OCI-LY7 (cell line): ENCODE measurements at regions not wholly inside any gene's neighbourhood (a gene's known extent, or its start where the extent isn't known, plus 50 kb on each side); places are given as distances from the start of the nearest gene placed in this dataset.

Source experiments
- BruUV-seq: library from RNA; stranded (reverse); fragments of 400-500 nt; replicated peaks from 2 replicates; lab custom pipeline; 2021; lab: Mats Ljungman, UMichigan
- CTCF ChIA-PET: fragments of 300-600 bp; sonication (Branson Sonifier 250); formaldehyde crosslinking; loops from one replicate; lab custom pipeline; 2022; ENCODE audit warnings: antibody characterized with exemption; ENCODE audit not compliant: unreplicated experiment; lab: Charles Lee
- POLR2A ChIA-PET: fragments of 300-600 bp; sonication (Branson Sonifier 250); formaldehyde crosslinking; loops from one replicate; lab custom pipeline; 2022; ENCODE audit warnings: antibody characterized with exemption; lab: Charles Lee
- DNase-seq: peaks from one replicate; pipeline ENCODE4 v3.0.0-alpha.2; 2015; ENCODE audit warnings: low spot score
- H2AFZ ChIP-seq: fragments of 200-600 bp; sonication (generic), shearing (Covaris generic); 2 replicates; pipeline ENCODE4 v1.6.1; 2014; ENCODE audit warnings: mild to moderate bottlenecking, antibody characterized with exemption, low read length, moderate library complexity
- H3K27ac ChIP-seq: fragments of 200-600 bp; sonication (generic); 2 replicates; pipeline ENCODE4 v1.5.1; 2014; ENCODE audit warnings: mixed run types, low read depth, mild to moderate bottlenecking, moderate library complexity, low read length, inconsistent platforms; ENCODE audit not compliant: poor library complexity, severe bottlenecking
- H3K36me3 ChIP-seq: fragments of 200-600 bp; sonication (generic); 2 replicates; pipeline ENCODE4 v1.6.1; 2014; ENCODE audit warnings: mild to moderate bottlenecking, antibody characterized with exemption, low read length, moderate library complexity, mixed read lengths; ENCODE audit not compliant: insufficient read depth
- H3K4me1 ChIP-seq: fragments of 200-600 bp; sonication (generic); 2 replicates; pipeline ENCODE4 v1.5.1; 2014; ENCODE audit warnings: mild to moderate bottlenecking, low read length; ENCODE audit not compliant: insufficient read depth, poor library complexity, severe bottlenecking
- H3K4me2 ChIP-seq: fragments of 200-600 bp; sonication (generic); 2 replicates; pipeline ENCODE4 v1.6.1; 2014; ENCODE audit warnings: mild to moderate bottlenecking, low read length
- H3K4me3 ChIP-seq: fragments of 200-600 bp; sonication (generic); 2 replicates; pipeline ENCODE4 v1.5.1; 2014; ENCODE audit warnings: mild to moderate bottlenecking, low read depth, low read length; ENCODE audit not compliant: poor library complexity, severe bottlenecking
- H3K79me2 ChIP-seq: fragments of 200-600 bp; sonication (generic); 2 replicates; pipeline ENCODE4 v1.6.1; 2016; ENCODE audit warnings: low read depth, mild to moderate bottlenecking, low read length, moderate library complexity, mixed read lengths; ENCODE audit not compliant: insufficient read depth
- H3K9me2 ChIP-seq: fragments of 200-600 bp; sonication (generic); 2 replicates; pipeline ENCODE4 v1.6.1; 2016; ENCODE audit warnings: mild to moderate bottlenecking, low read length, mixed read lengths; ENCODE audit not compliant: insufficient read depth
- H3K9me3 ChIP-seq: fragments of 200-600 bp; sonication (generic); 2 replicates; pipeline ENCODE4 v1.6.1; 2014; ENCODE audit warnings: mild to moderate bottlenecking, mixed run types, low read length, mixed read lengths
- H4K20me1 ChIP-seq: fragments of 200-600 bp; sonication (generic); 2 replicates; pipeline ENCODE4 v1.6.1; 2014; ENCODE audit warnings: mild to moderate bottlenecking, antibody characterized with exemption, low read length, moderate library complexity, mixed read lengths; ENCODE audit not compliant: insufficient read depth
- CTCF ChIP-seq: fragments of 200-600 bp; sonication (generic); conservative IDR thresholded peaks from 2 replicates; pipeline ENCODE4 v1.5.1; 2014; ENCODE audit warnings: mild to moderate bottlenecking, antibody characterized with exemption, low read length, moderate library complexity, mixed read lengths
- EZH2phosphoT487 ChIP-seq: fragments of 200-600 bp; sonication (generic); IDR thresholded peaks from 2 replicates; pipeline ENCODE4 v1.6.1; 2018; ENCODE audit warnings: low read depth, borderline replicate concordance, mild to moderate bottlenecking, mixed run types, antibody characterized with exemption, low read length, moderate library complexity, mixed read lengths
- intact Hi-C: fragments of 100-400 bp; cut with micrococcal nuclease; formaldehyde crosslinking; loops from one replicate; pipeline ENCODE4 v1.10.0; 2022; ENCODE audit not compliant: unreplicated experiment

DNA sequence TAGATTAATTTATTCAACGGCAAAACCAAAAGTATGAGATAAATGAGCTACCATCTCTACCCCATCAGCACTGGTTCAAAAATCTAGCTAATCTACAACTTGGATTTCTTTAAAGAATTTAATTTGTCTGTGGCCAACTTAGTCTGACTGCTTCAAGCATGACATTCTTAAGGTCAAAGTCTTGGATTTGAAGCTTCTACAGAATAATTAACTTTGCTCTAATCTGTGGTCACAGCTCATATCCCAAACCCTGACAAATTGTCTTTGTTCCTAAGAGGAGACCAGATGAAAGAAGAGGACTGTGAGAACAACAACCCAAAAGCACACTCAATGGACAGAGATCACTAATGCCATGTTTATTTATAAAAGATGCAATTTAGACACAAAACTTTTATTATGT lies 166.9 kb upstream of the EPHA7 start:
- H3K9me2 ChIP-seq = no peaks in the 10 kb centered on the region
- intact Hi-C loops = no loop called here
- ChIA-PET CTCF (no interaction called here), POLR2A (no interaction called here)
- no peak overlapping the region for H3K4me3 ChIP-seq
- H3K27ac ChIP-seq = no peak overlapping the region
- no TSS peak for BruUV-seq
- no peak for TF ChIP-seq CTCF
- no peak for TF ChIP-seq EZH2phosphoT487
- no peak overlapping the region for H2AFZ ChIP-seq
- H3K9me3 ChIP-seq = no peaks in the 10 kb centered on the region
- no peak for DNase-seq
- no peaks in the 10 kb centered on the region for H4K20me1 ChIP-seq
- H3K4me2 ChIP-seq = no peak overlapping the region
- no peaks in the 10 kb centered on the region for H3K79me2 ChIP-seq
- H3K36me3 ChIP-seq = no peaks in the 10 kb centered on the region
- no peaks in the 10 kb centered on the region for H3K4me1 ChIP-seq

DNA sequence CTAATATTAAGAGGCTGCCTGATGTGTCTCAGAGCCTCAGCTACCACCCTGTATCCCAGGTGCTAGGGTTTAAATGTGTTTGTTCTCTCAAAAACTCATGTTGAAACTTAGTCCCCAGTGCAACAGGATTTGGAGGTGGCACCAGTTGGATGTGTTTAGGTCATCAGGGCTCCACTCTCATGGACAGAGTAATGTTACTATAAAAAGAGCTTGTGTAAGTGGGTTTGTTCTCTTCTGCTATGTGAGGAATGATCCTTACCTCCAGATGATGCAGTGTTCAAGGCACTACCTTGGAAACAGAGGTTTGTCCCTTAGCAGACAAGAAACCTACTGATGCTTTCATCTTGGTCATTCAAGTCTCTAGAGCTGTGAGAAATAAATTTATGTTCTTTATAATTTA lies 164.9 kb upstream of the EPHA7 start:
- H3K36me3 ChIP-seq = no peaks in the 10 kb centered on the region
- H3K4me3 ChIP-seq = no peak overlapping the region
- no peak overlapping the region for H3K27ac ChIP-seq
- H3K79me2 ChIP-seq = no peaks in the 10 kb centered on the region
- H2AFZ ChIP-seq = no peak overlapping the region
- no peaks in the 10 kb centered on the region for H4K20me1 ChIP-seq
- DNase-seq = no peak
- H3K9me2 ChIP-seq = no peaks in the 10 kb centered on the region
- no peaks in the 10 kb centered on the region for H3K9me3 ChIP-seq
- POLR2A ChIA-PET = interaction anchor here (0.6 kb wide), 1 partner anchor 17 kb away, joined by 3 read pairs; no protein-coding TSS in a partner anchor
- no peak overlapping the region for H3K4me2 ChIP-seq
- no TSS peak for BruUV-seq
- TF ChIP-seq CTCF (no peak), EZH2phosphoT487 (no peak)
- CTCF ChIA-PET = no interaction called here
- intact Hi-C loops = no loop called here
- H3K4me1 ChIP-seq = no peaks in the 10 kb centered on the region

DNA sequence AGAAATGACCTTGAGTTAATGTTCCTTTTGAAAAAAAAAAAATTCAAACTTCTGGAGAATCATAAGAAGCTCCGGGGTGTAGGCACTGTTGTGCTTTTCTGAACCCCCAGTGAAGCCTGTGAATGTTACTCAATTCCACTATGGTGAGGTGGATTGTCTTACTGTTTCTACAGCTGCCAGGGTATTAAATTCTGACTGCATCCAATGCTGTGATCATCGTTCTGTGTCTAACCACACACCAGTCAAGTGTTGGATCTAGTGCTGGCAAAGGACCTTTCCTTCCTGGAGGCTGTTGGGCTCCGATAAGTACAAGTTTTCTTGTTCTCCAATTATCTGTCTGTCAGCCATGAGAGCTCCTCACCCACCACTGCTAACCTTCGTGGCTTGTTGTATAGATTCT lies 162.0 kb upstream of the EPHA7 start:
- no peak overlapping the region for H3K27ac ChIP-seq
- H3K36me3 ChIP-seq = no peaks in the 10 kb centered on the region
- H3K9me2 ChIP-seq = no peaks in the 10 kb centered on the region
- ChIA-PET POLR2A (interaction anchor here (0.7 kb wide), 1 partner anchor 18 kb away, joined by 4 read pairs; no protein-coding TSS in a partner anchor), CTCF (no interaction called here)
- intact Hi-C loops = no loop called here
- BruUV-seq = no TSS peak
- no peaks in the 10 kb centered on the region for H3K4me1 ChIP-seq
- no peak overlapping the region for H2AFZ ChIP-seq
- no peaks in the 10 kb centered on the region for H4K20me1 ChIP-seq
- DNase-seq = no peak
- no peaks in the 10 kb centered on the region for H3K9me3 ChIP-seq
- no peak overlapping the region for H3K4me3 ChIP-seq
- no peaks in the 10 kb centered on the region for H3K79me2 ChIP-seq
- no peak for TF ChIP-seq EZH2phosphoT487
- H3K4me2 ChIP-seq = no peak overlapping the region
